ENCODE measurements at regions not wholly inside any gene's neighbourhood (a gene's known extent, or its start where the extent isn't known, plus 50 kb on each side); places are given as distances from the start of the nearest gene placed in this dataset.

DNA sequence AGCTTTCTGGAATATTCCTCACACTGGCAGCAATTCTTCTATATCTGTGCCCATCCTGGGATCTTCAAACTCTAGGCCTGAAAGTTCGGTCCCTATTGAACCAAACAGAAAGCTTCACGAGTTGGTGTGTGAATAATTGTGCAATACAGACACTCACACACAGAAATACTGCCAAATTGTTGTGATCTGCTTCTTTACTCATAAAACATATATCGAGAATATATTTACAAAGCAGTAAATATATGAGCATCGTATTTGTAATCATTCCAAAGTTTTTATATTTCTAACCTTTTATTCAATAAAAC lies 56.6 kb upstream of the BEX4 start:
- TF ChIP-seq, protein P1, sequence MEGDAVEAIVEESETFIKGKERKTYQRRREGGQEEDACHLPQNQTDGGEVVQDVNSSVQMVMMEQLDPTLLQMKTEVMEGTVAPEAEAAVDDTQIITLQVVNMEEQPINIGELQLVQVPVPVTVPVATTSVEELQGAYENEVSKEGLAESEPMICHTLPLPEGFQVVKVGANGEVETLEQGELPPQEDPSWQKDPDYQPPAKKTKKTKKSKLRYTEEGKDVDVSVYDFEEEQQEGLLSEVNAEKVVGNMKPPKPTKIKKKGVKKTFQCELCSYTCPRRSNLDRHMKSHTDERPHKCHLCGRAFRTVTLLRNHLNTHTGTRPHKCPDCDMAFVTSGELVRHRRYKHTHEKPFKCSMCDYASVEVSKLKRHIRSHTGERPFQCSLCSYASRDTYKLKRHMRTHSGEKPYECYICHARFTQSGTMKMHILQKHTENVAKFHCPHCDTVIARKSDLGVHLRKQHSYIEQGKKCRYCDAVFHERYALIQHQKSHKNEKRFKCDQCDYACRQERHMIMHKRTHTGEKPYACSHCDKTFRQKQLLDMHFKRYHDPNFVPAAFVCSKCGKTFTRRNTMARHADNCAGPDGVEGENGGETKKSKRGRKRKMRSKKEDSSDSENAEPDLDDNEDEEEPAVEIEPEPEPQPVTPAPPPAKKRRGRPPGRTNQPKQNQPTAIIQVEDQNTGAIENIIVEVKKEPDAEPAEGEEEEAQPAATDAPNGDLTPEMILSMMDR (IDR thresholded peaks at IDR 0.05): no peak
- TF ChIP-seq EP300 (IDR thresholded peaks at IDR 0.05): no peak
- TF ChIP-seq POLR2A (IDR thresholded peaks at IDR 0.05): no peak
- 28 to 30% methylated on average over 4 of the region's 4 CpGs for WGBS, 2 donors
- DNase-seq (ENCODE audit: low spot score in 2 of 2): no peak
- no peak overlapping the region for H3K4me3 ChIP-seq
- no peaks in the 10 kb centered on the region for H3K4me1 ChIP-seq
- no peak overlapping the region for H3K27ac ChIP-seq
- H3K27me3 ChIP-seq: peaks cover 0 to 8% of the 10 kb centered on the region in 2 donors
- no peaks in the 10 kb centered on the region for H3K36me3 ChIP-seq
- H3K9me3 ChIP-seq: no peaks in the 10 kb centered on the region

DNA sequence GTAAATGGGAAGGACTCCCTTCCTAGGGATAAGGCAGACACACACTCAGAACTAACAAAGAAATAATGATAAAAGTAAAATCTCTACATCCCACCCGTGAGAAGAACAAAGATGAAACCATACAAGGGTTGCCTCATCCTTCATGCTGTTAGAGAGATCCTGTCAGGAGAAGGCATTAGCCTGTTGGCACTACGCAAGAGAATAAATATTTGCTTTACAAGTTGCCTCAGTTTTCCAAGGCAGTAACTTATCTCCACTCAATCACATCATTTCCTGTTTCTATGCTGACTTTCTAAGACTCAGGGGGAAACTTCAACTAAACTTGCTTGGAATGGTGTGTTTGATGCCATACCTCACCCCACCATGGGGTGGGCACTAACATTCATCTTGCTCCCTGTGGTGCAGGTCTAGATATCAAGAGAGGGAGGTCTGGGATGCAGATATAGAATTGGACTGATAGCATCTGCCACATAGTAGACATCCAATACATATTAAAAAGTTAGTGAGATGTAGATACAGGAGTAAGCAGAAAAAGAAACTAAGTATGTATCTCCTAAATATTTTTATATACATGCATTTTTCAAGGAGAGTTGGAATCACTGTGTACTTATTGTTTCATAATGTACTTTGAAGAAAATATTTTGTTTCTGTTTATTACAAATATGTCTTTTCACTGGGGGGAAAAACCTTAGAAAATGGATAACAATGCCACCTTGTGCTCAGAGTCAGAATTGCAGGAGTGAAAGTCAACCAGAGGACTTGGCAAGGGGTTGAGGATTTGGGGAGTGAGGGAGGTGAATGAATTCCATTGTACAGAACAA lies 57.2 kb upstream of the BEX4 start:
- Histone ChIP-seq H3K4me3 (no peak overlapping the region), H3K9me3 (no peaks in the 10 kb centered on the region), H3K4me1 (no peaks in the 10 kb centered on the region), H3K36me3 (no peaks in the 10 kb centered on the region), H3K27me3 (peaks cover 0 to 8% of the 10 kb centered on the region in 2 donors), H3K27ac (no peak overlapping the region)
- DNase-seq (ENCODE audit: low spot score in 2 of 2): peak in 1 of 2 donors; percentile 17
- TF ChIP-seq EP300 (IDR thresholded peaks at IDR 0.05): no peak
- TF ChIP-seq, protein P1 (IDR thresholded peaks at IDR 0.05): peak; percentile 28 to 65 (median 32)
- 56 to 69% methylated on average over 2 of the region's 2 CpGs for WGBS, 2 donors

DNA sequence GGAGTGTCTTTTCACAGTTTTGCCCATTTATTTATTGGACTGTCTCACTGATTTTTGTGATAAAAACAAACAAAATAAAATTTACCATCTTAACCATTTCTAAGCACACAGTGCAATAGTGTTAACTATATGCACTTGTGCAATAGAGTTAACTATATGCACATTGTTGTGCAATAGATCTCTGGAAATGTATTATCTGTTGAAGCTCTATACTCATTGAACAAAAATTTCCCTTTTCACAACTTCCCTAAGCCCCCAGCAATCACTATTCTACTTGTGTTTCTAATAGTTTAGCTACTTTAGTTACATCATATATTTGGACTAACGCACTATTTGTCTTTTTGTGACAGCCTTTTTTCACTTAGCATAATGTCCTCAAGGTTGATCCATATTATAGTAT lies 59.7 kb upstream of the BEX4 start:
- Histone ChIP-seq H3K36me3 (no peaks in the 10 kb centered on the region), H3K27ac (no peak overlapping the region), H3K9me3 (no peaks in the 10 kb centered on the region), H3K27me3 (peaks cover 0 to 4% of the 10 kb centered on the region in 2 donors), H3K4me1 (peaks cover 0 to 5% (median 2%) of the 10 kb centered on the region in 4 donors), H3K4me3 (no peak overlapping the region)
- TF ChIP-seq EP300 (IDR thresholded peaks at IDR 0.05) (no peak), POLR2A (IDR thresholded peaks at IDR 0.05) (no peak)
- TF ChIP-seq, protein P1 (IDR thresholded peaks at IDR 0.05): no peak
- WGBS, 2 donors: 76% methylated on average over 1 of the region's 1 CpG
- DNase-seq (ENCODE audit: low spot score in 2 of 2): no peak

DNA sequence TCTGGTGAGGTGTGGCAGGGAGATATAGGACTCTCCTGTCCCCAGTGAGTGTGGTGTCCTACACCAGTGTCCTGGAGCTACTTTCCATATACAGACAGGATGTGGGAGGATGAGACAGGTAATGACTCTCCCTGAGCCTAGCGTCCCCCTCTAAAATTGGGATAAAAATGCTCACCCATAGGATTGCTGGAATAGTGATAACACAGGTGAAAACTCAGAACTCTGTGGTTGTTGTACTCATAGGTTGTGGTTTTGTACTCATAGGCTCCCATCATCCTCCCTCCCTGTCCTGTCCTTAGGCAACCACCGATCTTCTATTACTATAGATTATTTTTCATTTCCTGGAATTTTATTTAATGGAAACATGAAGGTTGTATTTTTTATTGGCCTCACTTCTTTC lies 60.7 kb upstream of the NXF3 start:
- WGBS, 2 donors: 81 to 100% methylated on average over 1 to 2 of the region's 2 CpGs

DNA sequence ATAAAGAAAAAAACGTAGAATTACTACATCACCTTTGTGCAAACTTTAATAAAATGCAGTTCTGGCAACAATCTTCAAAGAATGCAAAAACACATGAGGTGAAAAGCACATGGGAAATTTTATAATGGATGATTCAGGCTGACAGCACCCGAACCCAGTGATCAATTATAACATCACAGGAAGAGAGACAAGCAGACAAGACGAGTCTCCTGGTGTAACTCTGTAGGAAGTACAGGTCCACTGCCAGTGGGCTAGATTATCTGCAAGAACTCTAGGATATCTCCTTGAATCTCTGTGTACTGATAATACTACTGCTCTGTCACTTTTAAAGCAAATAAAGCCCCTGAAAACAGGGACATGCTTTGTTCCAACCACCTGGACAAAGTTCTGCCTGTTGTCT lies 58.9 kb upstream of the NXF3 start:
- no peak for DNase-seq (ENCODE audit: low spot score in 2 of 2)
- peak overlapping the region in 2 of 4 donors; percentile 63 for H3K27ac ChIP-seq

More for the DNA sequence above, 60.7 kb upstream of the NXF3 start:
- H3K27me3 ChIP-seq: peaks cover 0 to 4% of the 10 kb centered on the region in 2 donors
- H3K36me3 ChIP-seq: no peaks in the 10 kb centered on the region
- H3K27ac ChIP-seq: no peak overlapping the region
- TF ChIP-seq, protein P1 (IDR thresholded peaks at IDR 0.05): no peak
- no peak for TF ChIP-seq POLR2A (IDR thresholded peaks at IDR 0.05)
- TF ChIP-seq EP300 (IDR thresholded peaks at IDR 0.05): no peak
- no peak overlapping the region for H3K4me3 ChIP-seq
- H3K9me3 ChIP-seq: no peaks in the 10 kb centered on the region
- H3K4me1 ChIP-seq: peaks cover 0 to 5% (median 2%) of the 10 kb centered on the region in 4 donors
- DNase-seq (ENCODE audit: low spot score in 2 of 2): no peak

More for the DNA sequence above, 58.9 kb upstream of the NXF3 start:
- no peaks in the 10 kb centered on the region for H3K36me3 ChIP-seq
- TF ChIP-seq EP300 (IDR thresholded peaks at IDR 0.05) (no peak), POLR2A (IDR thresholded peaks at IDR 0.05) (no peak)
- TF ChIP-seq, protein P1 (IDR thresholded peaks at IDR 0.05): no peak
- no peaks in the 10 kb centered on the region for H3K9me3 ChIP-seq
- peaks cover 0 to 4% of the 10 kb centered on the region in 2 donors for H3K27me3 ChIP-seq
- H3K4me3 ChIP-seq: no peak overlapping the region
- 35 to 40% methylated on average over 3 of the region's 3 CpGs for WGBS, 2 donors
- peaks cover 0 to 5% (median 2%) of the 10 kb centered on the region in 4 donors for H3K4me1 ChIP-seq
